Parathyroid adenoma (tissue), 2 donors: ENCODE measurements at regions not wholly inside any gene's neighbourhood (a gene's known extent, or its start where the extent isn't known, plus 50 kb on each side); places are given as distances from the start of the nearest gene placed in this dataset.
"Not testable (repeated sequence)": the region's sequence is repeated elsewhere in the genome, so short reads cannot be mapped to it uniquely, and the experiment has no call there.

Experiments used
- H2AFZ ChIP-seq: fragments of 300-600 bp; sonication (generic); one replicate; pipeline ENCODE4 v1.7.0; 2017; ENCODE audit warnings: antibody characterized with exemption, mild to moderate bottlenecking
- H3K27ac ChIP-seq: fragments of 300-600 bp; sonication (generic); one replicate; pipeline ENCODE4 v1.7.0; 2017
- H3K27me3 ChIP-seq: fragments of 300-600 bp; sonication (generic); one replicate; pipeline ENCODE4 v1.7.0; 2017; ENCODE audit warnings: low read length; ENCODE audit not compliant: control insufficient read depth, insufficient read depth
- H3K36me3 ChIP-seq: fragments of 300-600 bp; sonication (generic); one replicate; pipeline ENCODE4 v1.7.0; 2017; ENCODE audit warnings: low read length; ENCODE audit not compliant: control insufficient read depth, insufficient read depth
- H3K4me1 ChIP-seq: fragments of 300-600 bp; sonication (generic); one replicate; pipeline ENCODE4 v1.7.0; 2017; ENCODE audit warnings: control low read depth
- H3K4me2 ChIP-seq: fragments of 300-600 bp; sonication (generic); one replicate; pipeline ENCODE4 v1.7.0; 2017; ENCODE audit warnings: low read length
- H3K4me3 ChIP-seq: fragments of 300-600 bp; sonication (generic); one replicate; pipeline ENCODE4 v1.7.0; 2017; ENCODE audit warnings: low read depth, low read length
- H3K79me2 ChIP-seq: fragments of 300-600 bp; sonication (generic); one replicate; pipeline ENCODE4 v1.7.0; 2017; ENCODE audit warnings: control low read depth
- H3K9ac ChIP-seq: fragments of 300-600 bp; sonication (generic); one replicate; pipeline ENCODE4 v1.7.0; 2017; ENCODE audit warnings: mild to moderate bottlenecking
- H3K9me3 ChIP-seq: fragments of 300-600 bp; sonication (generic); one replicate; pipeline ENCODE4 v1.7.0; 2017; ENCODE audit warnings: low read length; ENCODE audit not compliant: control insufficient read depth
- CTCF ChIP-seq: fragments of 300-600 bp; sonication (generic); IDR thresholded peaks from one replicate; pipeline ENCODE4 v1.7.0; 2017; ENCODE audit warnings: antibody characterized with exemption, mild to moderate bottlenecking
- donor health status: primary hyperparathyroidism.

GRCh38 chr3:101913168-101913567 is 63.9 kb downstream of the NFKBIZ start:
- Histone ChIP-seq H2AFZ (no peak overlapping the region), H3K27ac (no peak overlapping the region), H3K4me1 (no peaks in the 10 kb centered on the region), H3K27me3 (no peaks in the 10 kb centered on the region), H3K9me3 (no peaks in the 10 kb centered on the region), H3K79me2 (no peaks in the 10 kb centered on the region), H3K9ac (no peak overlapping the region), H3K4me3 (no peak overlapping the region), H3K4me2 (no peak overlapping the region), H3K36me3 (no peaks in the 10 kb centered on the region)
- no peak for TF ChIP-seq CTCF

GRCh38 chr3:101917761-101918160 is 68.4 kb downstream of the NFKBIZ start:
- not testable (repeated sequence) for H3K9ac ChIP-seq, H3K27ac ChIP-seq, H2AFZ ChIP-seq, H3K9me3 ChIP-seq, H3K36me3 ChIP-seq, H3K79me2 ChIP-seq, H3K4me3 ChIP-seq, H3K4me2 ChIP-seq, H3K27me3 ChIP-seq, H3K4me1 ChIP-seq

- H3K4me3 ChIP-seq, H3K79me2 ChIP-seq, H3K36me3 ChIP-seq, H3K27me3 ChIP-seq, H3K4me1 ChIP-seq, H3K9ac ChIP-seq, H3K9me3 ChIP-seq, H3K27ac ChIP-seq, H2AFZ ChIP-seq, H3K4me2 ChIP-seq: not testable (repeated sequence)
Observed at GRCh38 chr3:101922151-101922725, 72.9 kb downstream of the NFKBIZ start.

- H3K36me3 ChIP-seq, H2AFZ ChIP-seq, H3K9ac ChIP-seq, H3K79me2 ChIP-seq, H3K27me3 ChIP-seq, H3K27ac ChIP-seq, H3K4me3 ChIP-seq, H3K9me3 ChIP-seq, H3K4me1 ChIP-seq, H3K4me2 ChIP-seq: not testable (repeated sequence)
Observed at GRCh38 chr3:101924621-101925020, 75.3 kb downstream of the NFKBIZ start.

GRCh38 chr3:101925124-101925523 is 75.8 kb downstream of the NFKBIZ start:
- not testable (repeated sequence) for H3K9ac ChIP-seq, H3K4me3 ChIP-seq, H3K9me3 ChIP-seq, H3K4me1 ChIP-seq, H3K27ac ChIP-seq, H3K36me3 ChIP-seq, H3K4me2 ChIP-seq, H3K27me3 ChIP-seq, H2AFZ ChIP-seq, H3K79me2 ChIP-seq

GRCh38 chr3:101925564-101925963 is 76.2 kb downstream of the NFKBIZ start:
- H3K27ac ChIP-seq, result no peak overlapping the region
- TF ChIP-seq CTCF, result no peak
- no peak overlapping the region for H2AFZ ChIP-seq
- no peaks in the 10 kb centered on the region for H3K9me3 ChIP-seq
- H3K4me2 ChIP-seq, result no peak overlapping the region
- H3K9ac ChIP-seq, result no peak overlapping the region
- no peaks in the 10 kb centered on the region for H3K79me2 ChIP-seq
- H3K4me1 ChIP-seq, result no peaks in the 10 kb centered on the region
- H3K36me3 ChIP-seq, result no peaks in the 10 kb centered on the region
- no peaks in the 10 kb centered on the region for H3K27me3 ChIP-seq
- H3K4me3 ChIP-seq, result no peak overlapping the region

- Histone ChIP-seq H3K9me3 (no peaks in the 10 kb centered on the region), H3K36me3 (no peaks in the 10 kb centered on the region), H3K9ac (no peak overlapping the region), H3K79me2 (no peaks in the 10 kb centered on the region), H3K27ac (no peak overlapping the region), H3K4me2 (no peak overlapping the region), H3K4me1 (no peaks in the 10 kb centered on the region), H3K4me3 (no peak overlapping the region), H3K27me3 (no peaks in the 10 kb centered on the region), H2AFZ (no peak overlapping the region)
- no peak for TF ChIP-seq CTCF
Observed at GRCh38 chr3:101926594-101927105, 77.3 kb downstream of the NFKBIZ start.
